Activated CD4-positive, alpha-beta T cell treated with anti-CD3 and anti-CD28 coated beads, Interleukin-2, amount 50 U/mL, for 1 hour (primary cell): ENCODE measurements at regions not wholly inside any gene's neighbourhood (a gene's known extent, or its start where the extent isn't known, plus 50 kb on each side); places are given as distances from the start of the nearest gene placed in this dataset.

ENCODE experiments used
- DNase-seq: peaks from one replicate; pipeline ENCODE4 v3.0.0-alpha.2; 2020

GRCh38 chr14:98949481-98950135 lies 322.4 kb downstream of the BCL11B start:
- no peak for DNase-seq

GRCh38 chr14:98950353-98950895 lies 321.6 kb downstream of the BCL11B start:
- DNase-seq: no peak

GRCh38 chr14:98951031-98951430 lies 321.0 kb downstream of the BCL11B start:
- no peak for DNase-seq

GRCh38 chr14:98951521-98952152 lies 320.4 kb downstream of the BCL11B start:
- no peak for DNase-seq

- DNase-seq: no peak
Measured at GRCh38 chr14:98952593-98953350, 319.2 kb downstream of the BCL11B start.

- no peak for DNase-seq
Measured at GRCh38 chr14:98953551-98954348, 318.2 kb downstream of the BCL11B start.

GRCh38 chr14:98954349-98955000 lies 317.5 kb downstream of the BCL11B start:
- no peak for DNase-seq

- no peak for DNase-seq
Measured at GRCh38 chr14:98955036-98955740, 316.8 kb downstream of the BCL11B start.

GRCh38 chr14:98955741-98956070 lies 316.3 kb downstream of the BCL11B start:
- DNase-seq: no peak

- no peak for DNase-seq
Measured at GRCh38 chr14:98956181-98956580, 315.8 kb downstream of the BCL11B start.

GRCh38 chr14:98956661-98957060 lies 315.3 kb downstream of the BCL11B start:
- DNase-seq: no peak

- no peak for DNase-seq
Measured at GRCh38 chr14:98957211-98958047, 314.6 kb downstream of the BCL11B start.

GRCh38 chr14:98958048-98958631 lies 313.9 kb downstream of the BCL11B start:
- DNase-seq: no peak

GRCh38 chr14:98958632-98959031 lies 313.4 kb downstream of the BCL11B start:
- DNase-seq: no peak

GRCh38 chr14:98959410-98959809 lies 312.6 kb downstream of the BCL11B start:
- no peak for DNase-seq

GRCh38 chr14:98959958-98960616 lies 311.9 kb downstream of the BCL11B start:
- no peak for DNase-seq

- no peak for DNase-seq
Measured at GRCh38 chr14:98960617-98961013, 311.4 kb downstream of the BCL11B start.

GRCh38 chr14:98961191-98961590 lies 310.8 kb downstream of the BCL11B start:
- DNase-seq: no peak

- DNase-seq: no peak
Measured at GRCh38 chr14:98962118-98962517, 309.9 kb downstream of the BCL11B start.

GRCh38 chr14:98963610-98964009 lies 308.4 kb downstream of the BCL11B start:
- DNase-seq: no peak
